Esophagus squamous epithelium (tissue), 5 donors: ENCODE measurements at regions not wholly inside any gene's neighbourhood (a gene's known extent, or its start where the extent isn't known, plus 50 kb on each side); places are given as distances from the start of the nearest gene placed in this dataset.

ENCODE experiments used
- DNase-seq: peaks from one replicate; lab custom pipeline; 2025; lab: John Stamatoyannopoulos, UW
- H3K27ac ChIP-seq, 4 donors: fragments of 200-600 bp; sonication (generic); one replicate each; pipeline ENCODE4 v1.5.1; 2016 to 2019; ENCODE audit warnings: mild to moderate bottlenecking in 1 of 4
- H3K27me3 ChIP-seq, 4 donors: fragments of 200-600 bp; sonication (generic); 1 replicate in 3 of 4; 2 replicates in 1 of 4; pipeline versions ENCODE4 v1.5.1 to v1.6.0; 2017 to 2021; ENCODE audit warnings: antibody characterized with exemption in 1 of 4
- H3K36me3 ChIP-seq, 3 donors: fragments of 200-600 bp; sonication (generic); one replicate each; pipeline ENCODE4 v1.5.1; 2016 to 2019
- H3K4me1 ChIP-seq, 3 donors: fragments of 200-600 bp; sonication (generic); one replicate each; pipeline ENCODE4 v1.5.1; 2017 to 2019
- H3K4me3 ChIP-seq, 4 donors: fragments of 200-600 bp; sonication (generic); 1 replicate in 3 of 4; 2 replicates in 1 of 4; pipeline ENCODE4 v1.5.1; 2016 to 2019; ENCODE audit warnings: mild to moderate bottlenecking in 2 of 4, moderate library complexity in 1 of 4
- H3K9me3 ChIP-seq, 3 donors: fragments of 200-600 bp; sonication (generic); one replicate each; pipeline ENCODE4 v1.5.1; 2016 to 2019
- CTCF ChIP-seq, 6 experiments: fragments of 450-650 bp in 4 of 6; fragments of 200-600 bp in 2 of 6; sonication (generic) in 2 of 6; IDR thresholded peaks; one replicate each; pipeline ENCODE4 v1.5.1; 2016 to 2019; ENCODE audit warnings: antibody characterized with exemption in 6 of 6, mild to moderate bottlenecking in 4 of 6, moderate library complexity in 4 of 6
- POLR2A ChIP-seq, 4 donors: fragments of 450-650 bp; IDR thresholded peaks; one replicate each; pipeline ENCODE4 v1.6.1; 2017; ENCODE audit warnings: antibody characterized with exemption in 4 of 4, mild to moderate bottlenecking in 4 of 4, moderate library complexity in 3 of 4
- WGBS, 2 donors: methylation state at CpG; one replicate each; pipeline ENCODE4 v1.1.5; 2018; 5-methylcytosine and 5-hydroxymethylcytosine counted together
- intact Hi-C: fragments of 100-400 bp; cut with DNase I; formaldehyde crosslinking; loops from one replicate; pipeline ENCODE4 v1.15.0; 2022
- donor health status: DM: yes; HTN: yes; CAD: no.

- intact Hi-C loops, result no loop called here
- Histone ChIP-seq H3K36me3 (no peaks in the 10 kb centered on the region), H3K9me3 (no peaks in the 10 kb centered on the region), H3K27ac (no peak overlapping the region), H3K27me3 (no peaks in the 10 kb centered on the region), H3K4me1 (no peaks in the 10 kb centered on the region), H3K4me3 (peak overlapping the region in 2 of 4 donors; percentile 20 to 48)
- peak in 4 of 6 experiments; percentile 17 to 46 (median 30) for TF ChIP-seq CTCF (IDR thresholded peaks at IDR 0.05)
- TF ChIP-seq POLR2A (IDR thresholded peaks at IDR 0.05), result no peak
- 51 to 76% methylated on average over 9 of the region's 9 CpGs for WGBS, 2 donors
- DNase-seq, result peak; percentile 16
These were observed 190.7 kb downstream of the OR13H1 start for GRCh38 chrX:131734621-131735020.

DNA sequence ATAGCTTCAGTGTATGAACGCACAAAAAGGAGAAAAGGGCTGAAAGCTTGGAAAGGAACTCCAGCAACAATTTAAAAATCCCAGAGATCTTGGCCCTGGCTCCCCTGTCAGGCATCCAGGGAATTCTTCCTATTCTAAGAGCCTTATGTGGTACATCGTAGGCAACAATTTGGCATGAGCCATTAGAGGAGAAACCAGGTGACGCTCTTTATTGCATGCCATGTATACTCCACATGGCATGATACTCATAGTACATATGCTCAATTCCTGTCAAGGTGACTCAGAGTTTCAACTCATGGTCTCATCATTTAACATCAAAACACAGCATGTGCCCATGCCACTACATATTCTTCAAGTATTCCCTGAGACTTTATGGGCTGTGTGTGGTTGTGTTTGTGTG, 191.3 kb downstream of the OR13H1 start:
- Histone ChIP-seq H3K4me1 (no peaks in the 10 kb centered on the region), H3K27ac (no peak overlapping the region), H3K27me3 (no peaks in the 10 kb centered on the region), H3K36me3 (no peaks in the 10 kb centered on the region), H3K9me3 (no peaks in the 10 kb centered on the region), H3K4me3 (peak overlapping the region in 2 of 4 donors; percentile 20 to 48)
- TF ChIP-seq CTCF (IDR thresholded peaks at IDR 0.05) (no peak), POLR2A (IDR thresholded peaks at IDR 0.05) (no peak)
- intact Hi-C loops, result no loop called here
- DNase-seq, result no peak
- WGBS, 2 donors, result 73 to 97% methylated on average over 3 of the region's 3 CpGs

- 30 to 43% methylated on average over 1 to 2 of the region's 2 CpGs for WGBS, 2 donors
- TF ChIP-seq CTCF (IDR thresholded peaks at IDR 0.05), result no peak
- TF ChIP-seq POLR2A (IDR thresholded peaks at IDR 0.05), result no peak
- intact Hi-C loops, result no loop called here
- no peak overlapping the region for H3K4me3 ChIP-seq
- no peak overlapping the region for H3K27ac ChIP-seq
- DNase-seq, result no peak
- H3K27me3 ChIP-seq, result no peaks in the 10 kb centered on the region
- no peaks in the 10 kb centered on the region for H3K36me3 ChIP-seq
- no peaks in the 10 kb centered on the region for H3K9me3 ChIP-seq
- no peaks in the 10 kb centered on the region for H3K4me1 ChIP-seq
These were observed 195.9 kb downstream of the OR13H1 start for GRCh38 chrX:131739823-131740222.

DNA sequence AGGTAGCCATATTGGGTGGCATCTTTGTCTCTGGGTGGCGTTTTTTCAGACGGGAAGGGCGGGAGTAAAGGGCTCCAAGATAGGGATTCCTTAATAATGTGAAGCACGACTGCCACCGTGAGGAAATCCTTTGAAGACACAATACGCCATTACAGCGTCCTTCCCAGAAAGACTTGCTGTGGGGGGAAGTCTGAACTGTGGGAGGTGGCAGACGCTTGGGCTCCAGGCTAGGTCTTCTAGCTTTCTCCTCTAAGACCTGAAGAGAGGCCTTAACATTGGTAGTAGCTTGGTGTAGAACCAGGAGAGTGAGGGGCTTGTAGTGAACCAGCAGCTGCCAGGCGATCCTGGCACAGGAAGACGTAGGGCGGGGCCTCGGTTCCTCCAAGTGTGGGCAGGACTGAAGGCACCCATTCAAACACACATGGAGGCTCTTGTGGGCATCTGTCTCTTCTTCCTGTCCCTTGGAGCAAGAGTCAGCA, 197.3 kb downstream of the OR13H1 start:
- 48 to 92% methylated on average over 8 to 11 of the region's 12 CpGs for WGBS, 2 donors
- Histone ChIP-seq H3K4me3 (peak overlapping the region in 2 of 4 donors; percentile 49 to 58), H3K27me3 (no peaks in the 10 kb centered on the region), H3K36me3 (no peaks in the 10 kb centered on the region), H3K9me3 (no peaks in the 10 kb centered on the region), H3K4me1 (no peaks in the 10 kb centered on the region), H3K27ac (peak overlapping the region in 2 of 4 donors; percentile 77 to 84)
- DNase-seq, result peak; percentile 11
- intact Hi-C loops, result no loop called here
- TF ChIP-seq CTCF (IDR thresholded peaks at IDR 0.05) (peak in 3 of 6 experiments; percentile 27 to 58 (median 38)), POLR2A (IDR thresholded peaks at IDR 0.05) (no peak)

DNA sequence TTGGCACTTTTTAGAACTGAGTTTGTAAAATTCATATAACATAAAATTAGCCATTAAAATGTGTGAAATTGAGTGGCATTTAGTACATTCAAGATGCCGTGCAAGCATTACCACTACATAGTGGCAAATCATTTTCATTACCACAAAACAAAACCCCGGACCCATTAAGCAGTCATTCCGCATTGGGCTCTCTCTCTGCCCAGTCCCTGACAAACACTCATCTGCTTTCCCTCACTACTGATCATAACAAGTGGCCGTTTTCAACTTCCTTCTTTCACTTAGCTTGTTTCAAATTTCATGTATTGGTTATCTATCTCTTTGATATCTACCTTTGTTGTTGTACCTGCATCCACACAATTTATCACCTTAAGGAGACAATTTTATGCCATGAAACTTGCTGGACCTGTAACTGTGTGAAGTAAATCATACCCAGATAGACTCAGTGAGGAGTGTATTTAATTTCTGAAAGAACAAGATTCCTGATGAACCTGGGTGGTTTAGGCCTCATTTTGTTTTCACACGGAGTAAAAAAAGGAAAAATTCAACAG, 202.1 kb downstream of the OR13H1 start:
- no peaks in the 10 kb centered on the region for H3K4me1 ChIP-seq
- H3K27ac ChIP-seq, result no peak overlapping the region
- H3K27me3 ChIP-seq, result no peaks in the 10 kb centered on the region
- intact Hi-C loops, result no loop called here
- WGBS, 2 donors, result 35 to 83% methylated on average over 5 of the region's 5 CpGs
- no peaks in the 10 kb centered on the region for H3K9me3 ChIP-seq
- DNase-seq, result no peak
- TF ChIP-seq CTCF (IDR thresholded peaks at IDR 0.05), result no peak
- no peaks in the 10 kb centered on the region for H3K36me3 ChIP-seq
- peak overlapping the region in 2 of 4 donors; percentile 64 to 70 for H3K4me3 ChIP-seq
